Left forelimb (tissue), 1 donor: ENCODE measurements at regions not wholly inside any gene's neighbourhood (a gene's known extent, or its start where the extent isn't known, plus 50 kb on each side); places are given as distances from the start of the nearest gene placed in this dataset.

Source experiments
- DNase-seq: peaks from one replicate; pipeline ENCODE4 v3.0.0-alpha.2; 2018; ENCODE audit warnings: low spot score

DNA sequence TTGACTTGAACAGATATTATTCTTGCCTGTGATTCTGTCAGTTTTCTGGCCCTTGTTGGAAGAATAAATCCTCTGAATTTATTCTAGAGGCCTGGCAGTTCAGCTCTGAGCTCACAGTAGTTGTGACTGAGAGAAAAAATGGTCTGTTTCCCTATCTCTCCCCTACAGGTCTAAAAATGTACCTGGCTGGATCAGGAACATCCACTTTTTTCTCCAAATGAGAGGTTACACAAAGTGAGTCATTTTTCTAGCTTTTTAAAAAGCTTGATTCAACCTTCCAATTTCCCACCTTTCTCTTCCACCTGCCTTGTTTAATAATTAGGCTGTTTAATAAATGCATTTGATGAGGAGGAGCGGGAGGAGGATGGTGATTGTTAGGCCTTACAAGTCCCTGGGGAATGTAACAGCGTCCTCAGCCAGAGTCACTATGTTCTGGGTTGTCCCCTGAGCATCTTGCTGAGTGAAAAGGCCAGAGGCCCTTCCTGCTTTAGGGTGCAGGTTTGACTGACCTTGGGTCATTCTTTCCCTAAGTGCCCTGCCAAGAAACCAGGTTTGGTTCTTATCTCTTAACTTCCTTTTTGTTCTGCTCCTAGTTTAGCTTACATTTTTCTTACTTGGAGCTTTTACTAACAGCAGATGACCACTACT is 91.7 kb upstream of the FUT8 start:
- DNase-seq = no peak

DNA sequence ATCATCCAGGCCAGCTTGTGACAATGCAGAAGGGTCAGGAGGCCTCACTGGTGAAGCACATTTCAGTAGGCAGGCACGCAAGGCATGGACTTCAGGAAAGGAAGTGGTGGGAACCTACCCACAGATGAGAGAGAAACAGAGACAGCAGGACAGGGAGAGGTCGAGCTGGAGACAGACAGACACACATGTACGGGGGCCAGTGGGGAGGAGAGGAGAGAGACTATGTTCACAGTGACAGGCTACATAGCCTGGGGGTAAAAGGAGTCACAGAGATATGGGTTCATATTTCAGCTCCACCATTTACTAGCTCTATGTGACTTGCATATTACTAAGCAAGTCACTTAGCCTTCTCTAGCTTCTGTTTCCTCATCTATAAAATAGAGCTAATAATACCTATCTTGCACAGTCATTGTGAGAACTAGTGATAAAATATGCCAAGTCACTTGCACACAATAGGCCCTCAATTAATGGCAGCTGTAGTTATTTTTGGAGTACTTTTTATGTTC is 91.1 kb upstream of the FUT8 start:
- DNase-seq = no peak

DNA sequence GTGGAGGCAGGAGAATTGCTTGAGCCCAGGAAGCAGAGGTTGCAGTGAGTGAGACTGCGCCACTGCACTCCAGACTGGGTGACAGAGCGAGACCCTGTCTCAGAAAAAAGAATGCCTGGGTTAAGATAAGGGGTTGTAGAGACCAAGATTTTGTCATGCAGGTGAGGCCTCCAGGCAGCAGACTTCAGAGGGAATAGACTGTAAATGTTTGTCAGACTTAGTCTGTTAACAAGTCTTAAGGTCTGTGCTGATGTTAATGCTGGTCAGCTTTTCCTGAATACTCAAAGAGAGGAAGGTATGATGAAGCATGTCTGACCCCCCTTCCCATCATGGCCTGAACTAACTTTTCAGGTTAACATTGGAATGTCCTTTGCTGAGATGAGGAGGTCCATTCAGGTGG is 83.0 kb upstream of the FUT8 start:
- DNase-seq = no peak

DNA sequence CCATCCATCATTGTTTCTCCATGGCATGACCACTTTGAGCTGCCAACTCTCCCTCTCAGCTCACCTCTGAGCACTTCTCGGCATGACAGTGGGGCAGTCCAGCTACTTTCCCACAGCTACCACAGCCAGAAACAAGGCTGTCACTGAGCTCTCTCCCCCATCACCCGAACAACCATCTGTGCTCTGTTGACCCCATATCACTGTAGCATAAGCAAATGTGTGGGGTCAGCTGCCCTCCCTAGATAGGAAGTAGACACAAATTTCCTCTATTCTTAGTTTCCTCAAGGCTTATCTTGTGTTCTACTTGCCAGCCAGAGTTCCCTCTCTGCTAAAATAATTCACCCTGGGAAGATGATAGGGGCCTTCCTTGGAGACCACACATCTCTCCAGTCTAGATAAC is 82.6 kb upstream of the FUT8 start:
- no peak for DNase-seq

DNA sequence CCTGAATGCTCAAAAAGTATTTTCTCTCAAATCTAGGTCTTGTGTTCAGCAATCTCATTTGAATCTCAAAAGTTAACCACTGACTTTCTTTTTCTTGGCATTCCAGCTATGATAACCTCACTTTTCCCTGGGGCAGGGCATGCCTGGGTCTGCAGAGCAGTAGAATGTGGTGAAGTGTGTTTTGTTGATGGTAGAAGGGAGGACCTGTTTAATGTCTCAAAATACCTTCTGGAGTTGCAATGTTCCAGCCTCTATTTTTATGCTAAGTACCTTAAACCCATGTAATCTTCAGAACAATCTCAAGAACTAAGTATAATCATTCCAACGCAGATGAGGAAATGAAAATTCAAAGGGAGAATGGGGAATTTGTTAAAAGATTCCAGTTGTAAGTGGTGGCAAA is 82.1 kb upstream of the FUT8 start:
- DNase-seq = no peak

DNA sequence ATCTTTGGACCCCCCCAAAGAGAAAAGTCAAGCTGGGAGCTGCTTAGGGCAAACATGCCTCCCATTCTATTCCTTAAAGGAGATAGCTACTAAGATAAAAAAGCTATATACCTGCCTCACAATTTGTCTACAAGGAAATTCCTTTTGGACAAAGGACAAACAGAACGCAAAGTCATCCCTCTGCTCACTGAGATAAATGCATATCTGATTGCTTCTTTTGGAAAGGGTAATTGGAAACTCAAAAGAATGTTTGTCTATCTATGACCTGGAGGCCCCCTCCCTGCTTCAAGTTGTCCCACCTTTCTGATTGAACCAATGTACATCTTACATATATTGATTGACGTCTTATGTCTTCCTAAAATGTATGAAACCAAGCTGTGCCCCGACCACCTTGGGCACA is 80.9 kb upstream of the FUT8 start:
- no peak for DNase-seq

DNA sequence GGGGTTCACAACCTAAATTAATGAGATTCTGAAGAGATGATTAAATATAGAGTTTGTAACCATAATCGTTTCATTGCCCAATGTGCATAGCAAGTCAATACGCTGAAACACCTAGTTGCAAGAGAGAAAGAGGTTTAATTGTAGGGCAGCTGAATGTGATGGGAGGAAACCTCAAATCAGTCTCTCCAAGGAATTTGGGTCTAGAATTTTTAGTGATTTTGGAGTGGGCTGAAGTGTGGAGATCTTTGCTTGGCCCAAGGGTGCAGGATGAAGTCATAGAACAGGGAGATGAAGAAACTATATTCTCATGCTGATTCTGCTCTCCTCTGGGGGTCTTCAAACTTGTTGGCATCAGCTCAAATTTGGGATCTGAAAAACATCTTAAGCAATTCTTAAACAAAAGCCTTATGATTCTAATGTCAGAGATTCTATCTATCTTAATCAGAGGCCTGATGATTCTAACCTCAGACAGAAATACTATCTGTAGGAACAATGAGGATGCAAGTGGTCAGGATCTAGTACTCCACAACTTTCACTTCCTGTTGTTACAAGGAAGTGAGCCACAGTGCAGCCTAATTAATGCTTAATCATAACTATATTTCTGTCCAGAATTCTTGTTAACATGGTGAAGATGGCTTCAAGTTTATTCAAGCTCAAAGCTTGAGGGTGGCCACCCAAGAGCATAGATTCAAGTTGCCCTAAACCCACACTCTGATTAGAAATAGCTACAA is 80.2 kb upstream of the FUT8 start:
- DNase-seq = no peak

DNA sequence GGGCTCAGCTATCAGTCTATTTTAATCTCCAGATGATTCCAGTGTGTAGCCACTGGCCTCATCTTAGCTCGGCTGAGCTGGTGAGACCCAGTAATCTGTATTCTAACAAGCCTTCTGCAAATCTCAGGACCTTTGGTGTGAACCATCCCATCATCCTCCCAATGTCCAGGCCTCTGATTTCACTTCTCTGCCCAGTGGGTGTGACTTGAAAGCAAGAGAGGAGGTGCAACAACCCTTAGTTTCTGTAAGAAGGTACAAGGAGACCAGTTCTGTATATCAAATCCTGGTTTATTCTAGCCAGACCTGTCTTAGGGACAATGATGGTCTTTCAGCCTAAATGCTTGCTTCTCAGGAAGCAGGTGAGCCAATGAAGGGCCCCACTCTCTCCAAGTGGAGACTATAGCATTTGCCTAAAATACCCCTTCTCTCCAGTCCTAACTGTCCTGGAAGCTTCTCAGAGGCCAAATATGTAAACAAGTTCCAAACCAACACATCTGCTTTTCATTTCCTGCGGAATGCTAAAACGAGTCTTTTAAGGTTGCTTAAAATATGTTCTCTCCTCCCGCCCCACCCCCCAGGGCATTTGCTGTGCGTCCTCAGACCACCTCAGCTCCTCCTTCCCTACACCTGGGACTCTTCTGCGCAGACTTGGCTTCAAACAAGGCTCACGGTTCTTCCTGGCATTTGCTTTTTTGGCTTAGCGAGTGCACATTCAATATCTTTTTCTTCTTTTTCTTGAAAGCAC is 78.4 kb upstream of the FUT8 start:
- peak; percentile 71 for DNase-seq

DNA sequence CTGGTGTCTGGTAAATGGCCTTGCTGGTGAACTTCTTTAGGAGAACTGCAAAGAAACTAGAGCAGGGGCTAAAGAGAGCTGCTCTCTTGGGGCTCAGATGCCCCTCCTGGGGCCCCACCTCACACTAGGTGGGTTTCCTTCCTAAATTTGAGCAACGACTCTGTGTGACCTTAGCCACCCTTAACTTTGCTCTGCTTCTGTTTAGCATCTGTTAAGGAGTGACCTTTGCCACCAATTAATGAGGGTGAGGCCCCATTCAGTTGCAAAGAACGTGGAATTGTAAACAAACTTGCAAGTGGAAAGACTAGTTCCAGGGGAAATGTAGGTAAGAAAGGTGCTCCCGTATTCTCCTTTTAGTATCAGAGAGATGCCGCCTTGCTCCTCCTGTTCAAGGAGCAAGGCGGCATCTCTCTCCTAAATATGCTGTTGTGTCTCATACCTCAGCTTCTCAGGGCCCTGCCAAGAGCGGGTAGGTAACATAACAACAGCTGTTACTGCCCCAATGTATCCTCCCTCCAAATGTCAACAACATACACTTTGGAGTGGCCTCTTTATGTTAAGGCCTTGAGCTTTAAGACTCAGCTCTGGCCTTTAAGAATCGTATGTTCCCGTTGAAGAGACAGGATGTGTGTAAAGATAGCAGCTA is 77.6 kb upstream of the FUT8 start:
- no peak for DNase-seq

DNA sequence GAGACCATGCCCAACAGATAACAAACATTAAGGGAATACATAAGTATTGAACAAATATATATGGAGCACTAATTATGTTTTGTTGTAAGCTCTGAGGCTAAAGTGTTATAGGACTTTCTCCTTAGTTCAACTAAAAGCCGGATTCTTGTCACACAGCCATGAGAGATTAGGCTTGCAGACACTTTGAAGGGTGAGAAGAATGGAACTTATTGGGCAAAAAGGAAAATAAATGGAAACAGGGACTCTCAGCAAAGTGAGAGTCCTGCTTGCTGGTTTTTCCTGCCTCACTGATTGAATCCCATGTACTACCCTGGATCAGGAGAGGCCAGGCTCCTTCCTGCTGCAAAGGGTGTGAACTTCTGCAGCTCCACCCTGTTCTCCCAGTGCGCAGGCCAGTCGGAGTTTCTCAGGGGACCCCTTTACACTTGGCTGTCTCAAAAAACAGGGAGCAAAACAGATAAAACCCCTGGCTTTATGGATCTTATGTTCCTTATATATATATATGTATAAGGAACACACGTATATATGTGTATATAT is 77.1 kb upstream of the FUT8 start:
- DNase-seq = no peak

DNA sequence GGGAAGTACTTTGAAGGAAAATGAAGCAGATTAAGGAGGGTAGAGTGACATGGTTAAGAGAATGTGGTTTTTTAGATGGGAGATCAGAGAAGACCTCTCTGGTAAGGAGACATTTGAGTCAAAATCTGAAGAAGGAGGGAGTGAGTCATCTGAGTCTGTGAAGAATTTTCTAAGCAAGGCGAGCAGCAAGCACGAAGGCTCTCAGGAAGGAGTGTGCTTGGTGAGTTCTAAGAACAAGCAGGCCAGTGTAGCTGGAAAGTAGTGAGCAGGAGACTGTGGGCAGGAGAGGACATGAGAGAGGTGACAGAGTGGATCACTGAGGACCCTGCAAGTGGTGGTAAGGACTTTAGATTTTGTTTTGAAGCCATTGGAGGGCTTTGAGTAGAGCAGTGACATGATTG is 76.3 kb upstream of the FUT8 start:
- DNase-seq = no peak

DNA sequence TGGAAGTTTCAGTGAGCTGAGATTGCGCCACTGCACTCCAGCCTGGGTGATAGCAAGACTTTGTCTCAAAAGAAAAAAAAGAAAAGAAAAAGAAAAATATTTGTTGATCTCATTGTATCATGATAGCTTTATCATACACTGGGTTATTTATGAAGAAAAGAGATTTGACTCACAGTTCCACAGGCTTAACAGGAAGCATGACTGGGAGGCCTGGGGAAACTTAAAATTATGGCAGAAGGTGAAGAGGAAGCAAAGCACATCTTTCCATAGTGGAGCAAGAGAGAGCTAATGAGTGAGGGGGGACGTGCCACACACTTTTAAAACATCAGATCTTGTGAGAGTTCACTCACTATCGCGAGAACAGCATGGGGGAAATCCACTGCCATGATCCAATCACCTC is 72.7 kb upstream of the FUT8 start:
- DNase-seq = no peak

DNA sequence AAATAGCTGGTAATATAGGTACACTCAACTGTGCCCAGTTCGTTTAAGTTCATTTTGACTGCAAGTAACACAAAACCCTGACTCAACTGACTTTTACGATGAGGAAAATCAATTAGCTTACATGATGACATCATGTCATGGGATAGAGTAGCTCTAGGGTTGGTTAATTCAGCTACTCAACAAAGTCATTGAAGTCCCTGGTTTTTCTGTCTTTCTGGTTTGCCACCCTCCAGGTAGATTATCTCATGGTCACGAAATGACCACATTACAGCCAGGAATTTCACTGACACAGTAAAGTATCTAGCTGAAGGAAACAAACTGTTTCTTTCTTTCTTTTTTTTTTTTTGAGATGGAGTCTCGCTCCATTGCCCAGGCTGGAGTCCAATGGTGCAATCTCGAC is 68.5 kb upstream of the FUT8 start:
- no peak for DNase-seq

DNA sequence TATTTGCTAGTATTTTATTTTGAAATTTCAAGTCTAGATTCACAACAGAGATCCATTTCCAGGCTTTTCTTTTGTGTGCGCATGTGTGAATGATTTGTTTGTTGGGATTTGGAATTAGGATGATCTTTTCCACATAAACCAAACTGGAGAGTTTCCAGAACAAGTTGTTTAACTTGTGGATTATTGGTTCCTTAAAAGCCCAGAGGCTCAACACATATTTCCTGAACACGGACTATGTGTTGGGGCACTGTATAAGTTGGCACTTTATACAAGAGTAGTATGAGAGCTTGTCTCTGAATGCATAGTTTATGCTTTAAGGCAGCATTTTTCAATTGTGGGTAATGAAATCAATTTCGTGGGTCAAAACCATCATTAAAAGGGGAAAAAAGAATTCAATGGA is 67.3 kb upstream of the FUT8 start:
- DNase-seq = no peak

DNA sequence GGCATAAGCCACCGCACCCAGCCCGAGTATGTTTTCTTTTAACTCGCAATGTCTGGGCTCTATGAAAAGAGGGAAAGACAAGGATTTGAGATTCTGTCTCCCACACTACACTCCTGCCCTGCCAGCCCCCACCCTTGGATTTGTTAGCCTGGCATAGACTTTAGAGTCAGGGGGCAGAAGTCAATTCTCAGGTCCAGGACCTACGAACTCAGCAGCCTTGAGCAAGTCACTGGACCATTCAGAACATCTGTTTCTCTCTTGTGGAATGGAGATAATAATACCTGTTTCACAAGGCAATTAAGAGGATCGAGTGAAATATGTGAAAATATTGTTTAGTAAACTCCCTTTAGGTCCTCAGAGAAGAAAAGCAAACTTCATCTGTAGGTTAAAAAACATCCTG is 66.1 kb upstream of the FUT8 start:
- no peak for DNase-seq

DNA sequence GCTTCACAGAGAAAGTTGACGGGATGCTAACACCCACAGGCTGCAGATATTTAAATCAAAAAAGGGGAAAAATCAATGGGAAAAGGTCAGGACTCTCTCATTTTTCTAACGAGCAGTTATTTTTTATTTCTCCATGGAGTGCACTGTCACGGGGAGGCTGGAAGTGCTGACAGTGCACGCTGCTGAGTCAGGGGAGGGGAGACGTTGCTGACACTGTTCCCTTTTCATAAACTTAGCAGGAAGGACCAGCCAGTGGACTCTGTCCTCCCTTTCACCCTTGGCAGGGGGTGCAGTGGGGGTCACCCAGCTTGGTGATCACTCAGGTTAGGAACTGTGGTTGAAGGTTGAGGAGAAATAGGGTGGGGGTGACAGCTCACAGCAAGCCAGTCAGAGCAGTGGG is 65.6 kb upstream of the FUT8 start:
- DNase-seq = no peak

DNA sequence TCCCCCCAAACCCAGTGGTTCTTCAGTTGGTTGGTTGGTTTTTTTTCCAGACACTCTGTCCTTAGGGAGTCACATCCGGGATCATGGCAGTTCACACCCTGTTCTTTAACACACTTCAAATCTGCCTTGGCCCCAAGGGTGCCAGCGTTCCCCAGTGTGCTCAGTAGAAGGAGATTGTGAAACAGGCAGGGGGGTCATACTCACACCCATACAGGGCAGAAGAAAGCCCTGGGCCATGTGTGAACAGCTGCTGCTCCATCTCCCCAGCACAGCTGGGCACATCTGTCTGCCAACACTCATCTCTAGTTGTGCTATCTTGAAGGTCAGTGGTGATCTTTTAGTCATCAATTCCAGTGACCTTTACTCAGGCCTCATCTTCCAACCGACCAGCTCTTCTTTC is 64.4 kb upstream of the FUT8 start:
- DNase-seq = no peak

DNA sequence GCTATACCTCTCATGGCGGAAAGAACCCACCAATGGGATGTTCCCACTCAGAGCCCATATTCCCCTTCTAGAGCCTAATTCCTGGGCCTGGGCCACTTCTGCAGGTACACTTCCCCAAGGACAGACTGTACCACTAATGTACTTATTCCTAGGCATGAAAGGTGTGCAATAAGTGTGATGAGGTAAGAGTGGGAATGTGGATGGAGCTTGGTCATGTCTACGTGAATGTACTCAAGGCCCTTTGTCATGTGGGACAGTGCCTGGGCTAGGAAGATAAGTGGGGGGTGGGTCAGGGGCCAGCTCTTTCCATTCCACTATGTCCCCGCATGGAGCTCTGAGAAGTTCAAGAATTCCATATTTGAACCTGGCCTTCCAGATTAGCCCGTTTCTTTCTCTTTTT is 63.4 kb upstream of the FUT8 start:
- no peak for DNase-seq

DNA sequence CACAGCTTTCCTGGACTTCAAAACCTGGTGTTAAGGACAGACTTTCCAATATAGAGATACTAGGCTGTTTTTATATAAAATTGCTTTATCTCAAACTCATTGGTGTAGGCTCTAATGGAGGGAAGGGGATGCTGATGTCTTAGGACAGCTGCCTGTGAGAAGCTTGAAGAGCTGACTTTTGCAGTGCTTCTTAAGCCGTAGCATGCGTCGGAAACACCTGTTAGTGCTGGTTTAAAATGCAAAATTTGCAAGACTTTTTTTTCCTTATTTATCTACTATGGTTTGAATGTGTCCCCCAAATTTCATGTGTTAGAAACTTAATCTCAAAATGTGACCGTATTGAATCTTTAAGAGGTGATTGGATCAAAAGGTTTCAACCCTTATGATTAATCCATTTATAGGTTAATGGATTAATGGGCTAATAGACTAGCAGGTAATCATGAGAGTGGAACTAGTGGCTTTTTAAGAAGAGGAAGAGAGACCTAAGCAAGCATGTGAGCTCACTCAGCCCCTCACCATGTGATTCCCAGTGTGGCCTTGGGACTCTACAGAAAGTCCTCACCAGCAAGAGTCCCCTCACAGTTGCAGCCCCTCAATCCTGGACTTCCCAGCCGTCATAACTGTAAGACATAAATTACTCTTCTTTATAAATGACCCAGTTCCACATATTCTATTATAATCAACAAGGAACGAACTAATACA is 60.9 kb upstream of the FUT8 start:
- no peak for DNase-seq

DNA sequence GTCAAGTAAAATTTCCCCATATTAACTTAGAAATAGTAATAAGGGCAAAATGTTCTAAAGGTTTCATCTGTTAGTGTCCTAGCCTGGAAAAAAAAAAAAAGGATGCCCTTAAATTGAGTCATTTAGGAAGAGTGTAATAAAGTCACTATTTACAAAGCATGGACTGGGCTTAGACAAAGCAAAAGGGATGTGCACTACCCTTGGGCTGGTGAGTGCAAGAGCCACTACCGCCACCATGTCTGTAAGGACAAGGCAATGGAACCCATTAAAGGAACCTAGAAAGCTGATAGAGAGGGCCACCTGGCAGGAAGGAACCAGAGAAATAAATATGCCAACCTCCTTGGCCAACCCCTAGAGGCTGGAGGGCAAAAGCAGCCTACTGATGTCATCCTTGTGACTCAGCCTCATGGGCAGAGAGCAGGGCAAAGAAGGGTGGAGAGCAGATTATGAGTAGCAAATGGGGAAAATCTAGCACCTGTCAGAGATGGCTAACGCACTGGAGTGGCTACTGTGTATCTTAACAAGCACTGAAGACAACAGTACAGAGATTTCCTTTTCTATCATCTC is 59.5 kb upstream of the FUT8 start:
- no peak for DNase-seq

DNA sequence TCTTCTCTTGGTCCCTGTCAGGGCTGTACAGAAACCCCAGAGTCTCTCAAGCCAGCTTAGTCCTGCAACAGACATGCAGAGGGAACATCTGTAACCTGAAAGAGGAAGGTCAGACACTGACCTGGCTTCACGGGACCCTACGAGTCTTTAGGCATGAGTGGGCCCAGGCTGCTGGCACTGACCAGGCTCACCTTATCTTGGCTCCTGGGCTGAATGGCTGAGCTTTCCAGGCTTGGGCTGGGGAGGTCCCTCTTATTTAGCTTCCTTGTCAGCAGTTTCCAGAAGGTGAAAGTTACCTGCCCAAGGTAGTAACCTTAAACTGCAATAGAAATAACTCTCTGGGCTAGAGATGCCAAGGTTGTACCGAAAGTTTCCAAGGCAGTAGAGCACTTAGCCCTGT is 58.4 kb upstream of the FUT8 start:
- no peak for DNase-seq

DNA sequence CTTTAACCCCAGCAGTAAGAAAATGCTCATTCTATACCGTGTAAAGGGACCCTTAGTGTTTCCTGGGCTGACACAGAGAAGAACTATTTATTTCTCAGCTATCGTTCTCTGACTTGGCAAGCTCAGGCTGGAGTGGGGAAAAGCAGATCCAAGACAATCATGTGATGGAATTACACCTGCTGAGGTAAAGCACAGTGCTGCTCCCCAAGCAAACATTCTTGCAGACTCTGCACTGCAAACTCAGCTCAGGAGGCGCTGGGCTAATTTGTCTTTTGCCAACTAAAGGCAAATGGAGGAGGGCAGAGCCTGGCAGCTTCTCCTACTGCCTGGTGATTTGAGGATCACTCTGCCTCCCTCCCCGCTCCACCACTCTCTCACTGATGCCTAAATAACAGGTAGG is 57.8 kb upstream of the FUT8 start:
- DNase-seq = no peak
